ENCODE measurements at regions not wholly inside any gene's neighbourhood (a gene's known extent, or its start where the extent isn't known, plus 50 kb on each side); places are given as distances from the start of the nearest gene placed in this dataset.

DNA sequence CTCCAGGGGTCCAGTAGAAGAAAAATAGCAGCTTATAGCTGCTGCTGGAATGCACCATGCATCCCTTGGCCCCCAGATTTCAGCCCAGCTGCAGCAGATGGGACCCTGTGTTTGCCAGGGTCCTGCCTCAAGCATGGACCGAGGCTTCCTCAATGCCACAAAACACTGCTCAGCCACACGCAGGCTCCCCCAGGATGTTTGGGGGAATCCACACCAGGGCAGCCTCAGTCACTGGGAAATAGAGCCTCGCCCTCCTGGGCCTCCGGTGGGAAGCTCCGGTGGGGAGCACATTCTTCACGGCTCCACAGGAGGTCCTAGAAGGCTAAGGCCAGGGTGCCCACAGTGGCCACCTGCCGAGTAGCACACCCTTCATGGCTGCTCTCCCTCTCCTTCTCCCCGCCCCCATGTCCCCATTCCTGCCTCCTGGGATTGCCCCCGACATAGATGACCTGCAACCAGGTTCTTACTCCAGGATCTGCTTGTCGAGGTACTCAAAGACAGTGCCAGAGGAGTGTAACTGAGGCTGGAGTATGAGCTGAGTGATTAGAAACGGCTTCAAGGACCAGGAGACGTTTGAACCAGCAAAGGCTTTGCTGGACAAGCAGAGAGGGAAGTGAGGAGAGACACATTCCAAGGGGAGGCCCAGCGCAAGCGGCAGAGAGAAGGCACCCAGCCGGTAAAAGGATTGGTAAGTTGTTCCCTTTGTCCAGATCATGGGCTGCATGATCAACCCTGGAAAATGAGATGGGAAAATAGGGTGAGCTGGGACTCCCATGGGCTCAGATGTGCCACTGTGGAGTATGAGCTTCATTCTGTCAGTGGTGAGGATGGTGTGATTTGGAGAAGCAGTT lies 110.7 kb upstream of the UQCRFS1 start:
- TF ChIP-seq, protein P1, sequence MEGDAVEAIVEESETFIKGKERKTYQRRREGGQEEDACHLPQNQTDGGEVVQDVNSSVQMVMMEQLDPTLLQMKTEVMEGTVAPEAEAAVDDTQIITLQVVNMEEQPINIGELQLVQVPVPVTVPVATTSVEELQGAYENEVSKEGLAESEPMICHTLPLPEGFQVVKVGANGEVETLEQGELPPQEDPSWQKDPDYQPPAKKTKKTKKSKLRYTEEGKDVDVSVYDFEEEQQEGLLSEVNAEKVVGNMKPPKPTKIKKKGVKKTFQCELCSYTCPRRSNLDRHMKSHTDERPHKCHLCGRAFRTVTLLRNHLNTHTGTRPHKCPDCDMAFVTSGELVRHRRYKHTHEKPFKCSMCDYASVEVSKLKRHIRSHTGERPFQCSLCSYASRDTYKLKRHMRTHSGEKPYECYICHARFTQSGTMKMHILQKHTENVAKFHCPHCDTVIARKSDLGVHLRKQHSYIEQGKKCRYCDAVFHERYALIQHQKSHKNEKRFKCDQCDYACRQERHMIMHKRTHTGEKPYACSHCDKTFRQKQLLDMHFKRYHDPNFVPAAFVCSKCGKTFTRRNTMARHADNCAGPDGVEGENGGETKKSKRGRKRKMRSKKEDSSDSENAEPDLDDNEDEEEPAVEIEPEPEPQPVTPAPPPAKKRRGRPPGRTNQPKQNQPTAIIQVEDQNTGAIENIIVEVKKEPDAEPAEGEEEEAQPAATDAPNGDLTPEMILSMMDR (IDR thresholded peaks at IDR 0.05) = no peak
- no peak for TF ChIP-seq TEAD4 (IDR thresholded peaks at IDR 0.05; ENCODE audit: borderline replicate concordance, insufficient read depth)
- TF ChIP-seq, protein P2, sequence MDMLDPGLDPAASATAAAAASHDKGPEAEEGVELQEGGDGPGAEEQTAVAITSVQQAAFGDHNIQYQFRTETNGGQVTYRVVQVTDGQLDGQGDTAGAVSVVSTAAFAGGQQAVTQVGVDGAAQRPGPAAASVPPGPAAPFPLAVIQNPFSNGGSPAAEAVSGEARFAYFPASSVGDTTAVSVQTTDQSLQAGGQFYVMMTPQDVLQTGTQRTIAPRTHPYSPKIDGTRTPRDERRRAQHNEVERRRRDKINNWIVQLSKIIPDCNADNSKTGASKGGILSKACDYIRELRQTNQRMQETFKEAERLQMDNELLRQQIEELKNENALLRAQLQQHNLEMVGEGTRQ (IDR thresholded peaks at IDR 0.05; ENCODE audit: borderline replicate concordance, low read depth, low read length) = no peak
- no peak for TF ChIP-seq MXI1 (IDR thresholded peaks at IDR 0.05; ENCODE audit: low read depth, low read length)
- TF ChIP-seq RXRA (IDR thresholded peaks at IDR 0.05; ENCODE audit: borderline replicate concordance, low read depth) = no peak
- TF ChIP-seq, protein P3, sequence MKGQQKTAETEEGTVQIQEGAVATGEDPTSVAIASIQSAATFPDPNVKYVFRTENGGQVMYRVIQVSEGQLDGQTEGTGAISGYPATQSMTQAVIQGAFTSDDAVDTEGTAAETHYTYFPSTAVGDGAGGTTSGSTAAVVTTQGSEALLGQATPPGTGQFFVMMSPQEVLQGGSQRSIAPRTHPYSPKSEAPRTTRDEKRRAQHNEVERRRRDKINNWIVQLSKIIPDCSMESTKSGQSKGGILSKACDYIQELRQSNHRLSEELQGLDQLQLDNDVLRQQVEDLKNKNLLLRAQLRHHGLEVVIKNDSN (IDR thresholded peaks at IDR 0.05; ENCODE audit: borderline replicate concordance, low read depth) = no peak
- TF ChIP-seq RFX5 (IDR thresholded peaks at IDR 0.05; ENCODE audit: low read length) = no peak

Data from SK-N-SH (cell line).